ENCODE measurements at regions not wholly inside any gene's neighbourhood (a gene's known extent, or its start where the extent isn't known, plus 50 kb on each side); places are given as distances from the start of the nearest gene placed in this dataset.

DNA sequence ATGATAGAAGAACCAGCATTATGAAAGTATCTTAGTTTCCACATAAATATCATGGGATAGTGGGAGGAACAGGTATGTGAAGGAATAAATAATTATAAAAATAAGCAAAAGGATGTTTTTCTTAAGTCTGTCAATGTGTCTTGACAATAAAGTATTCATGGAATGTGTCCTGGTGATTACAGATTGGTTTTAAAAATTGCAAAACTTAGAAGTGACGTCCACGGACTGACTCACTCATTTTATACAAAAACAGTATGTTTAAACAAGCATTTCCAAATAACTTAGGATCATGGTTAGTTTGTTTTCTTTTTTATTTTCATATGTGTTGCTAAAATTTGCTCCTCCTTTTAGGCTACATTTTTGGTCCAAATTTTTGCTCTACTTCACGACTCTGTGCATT, 687.0 kb upstream of the NECTIN3 start:
- H3K4me1 Mint-ChIP-seq (ENCODE audit: unreplicated experiment): no peaks in the 10 kb centered on the region
- H3K4me3 Mint-ChIP-seq: no peak overlapping the region
- no peaks in the 10 kb centered on the region for H3K9me3 Mint-ChIP-seq
- H3K27ac Mint-ChIP-seq: no peak overlapping the region
- H3K36me3 Mint-ChIP-seq: no peaks in the 10 kb centered on the region
- no peaks in the 10 kb centered on the region for H3K27me3 Mint-ChIP-seq
- no peak for TF ChIP-seq CTCF (conservative IDR thresholded peaks at IDR 0.05)
- no peak for DNase-seq (ENCODE audit: extremely low spot score, unreplicated experiment)

- DNase-seq (ENCODE audit: extremely low spot score, unreplicated experiment): no peak
- Mint-ChIP-seq H3K27me3 (no peaks in the 10 kb centered on the region), H3K36me3 (no peaks in the 10 kb centered on the region), H3K27ac (no peak overlapping the region), H3K4me1 (ENCODE audit: unreplicated experiment) (no peaks in the 10 kb centered on the region), H3K4me3 (no peak overlapping the region), H3K9me3 (no peaks in the 10 kb centered on the region)
- no peak for TF ChIP-seq CTCF (conservative IDR thresholded peaks at IDR 0.05)
Measured at GRCh38 chr3:110389005-110389404, 682.6 kb upstream of the NECTIN3 start.

GRCh38 chr3:110390372-110390771, 681.2 kb upstream of the NECTIN3 start:
- Mint-ChIP-seq H3K36me3 (no peaks in the 10 kb centered on the region), H3K27ac (no peak overlapping the region), H3K4me3 (no peak overlapping the region)

DNA sequence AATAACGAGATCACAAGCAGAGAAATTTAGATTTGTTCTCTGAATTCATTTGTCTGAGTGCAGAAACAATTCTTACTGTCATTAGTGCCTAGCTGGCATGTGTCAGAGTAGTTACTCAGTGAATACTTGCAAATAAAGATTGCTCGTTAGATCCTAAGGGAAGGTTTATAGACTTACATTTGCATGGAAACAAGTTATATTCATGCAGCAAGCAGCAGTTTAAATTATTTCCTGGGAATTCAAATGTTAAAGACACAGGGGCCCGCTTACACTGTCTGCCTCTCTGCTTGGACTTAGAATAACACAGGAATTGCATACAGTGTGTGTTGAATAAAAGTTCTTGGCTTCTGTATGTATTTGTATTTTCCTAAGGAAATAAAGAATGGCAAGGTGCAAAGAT, 680.6 kb upstream of the NECTIN3 start:
- Mint-ChIP-seq H3K4me1 (ENCODE audit: unreplicated experiment) (no peaks in the 10 kb centered on the region), H3K36me3 (no peaks in the 10 kb centered on the region), H3K27ac (no peak overlapping the region), H3K4me3 (no peak overlapping the region), H3K27me3 (no peaks in the 10 kb centered on the region), H3K9me3 (no peaks in the 10 kb centered on the region)
- TF ChIP-seq CTCF (conservative IDR thresholded peaks at IDR 0.05): no peak
- no peak for DNase-seq (ENCODE audit: extremely low spot score, unreplicated experiment)

More at GRCh38 chr3:110390372-110390771, 681.2 kb upstream of the NECTIN3 start:
- no peaks in the 10 kb centered on the region for H3K9me3 Mint-ChIP-seq
- no peak for TF ChIP-seq CTCF (conservative IDR thresholded peaks at IDR 0.05)
- no peak for DNase-seq (ENCODE audit: extremely low spot score, unreplicated experiment)
- H3K27me3 Mint-ChIP-seq: no peaks in the 10 kb centered on the region
- no peaks in the 10 kb centered on the region for H3K4me1 Mint-ChIP-seq (ENCODE audit: unreplicated experiment)

DNA sequence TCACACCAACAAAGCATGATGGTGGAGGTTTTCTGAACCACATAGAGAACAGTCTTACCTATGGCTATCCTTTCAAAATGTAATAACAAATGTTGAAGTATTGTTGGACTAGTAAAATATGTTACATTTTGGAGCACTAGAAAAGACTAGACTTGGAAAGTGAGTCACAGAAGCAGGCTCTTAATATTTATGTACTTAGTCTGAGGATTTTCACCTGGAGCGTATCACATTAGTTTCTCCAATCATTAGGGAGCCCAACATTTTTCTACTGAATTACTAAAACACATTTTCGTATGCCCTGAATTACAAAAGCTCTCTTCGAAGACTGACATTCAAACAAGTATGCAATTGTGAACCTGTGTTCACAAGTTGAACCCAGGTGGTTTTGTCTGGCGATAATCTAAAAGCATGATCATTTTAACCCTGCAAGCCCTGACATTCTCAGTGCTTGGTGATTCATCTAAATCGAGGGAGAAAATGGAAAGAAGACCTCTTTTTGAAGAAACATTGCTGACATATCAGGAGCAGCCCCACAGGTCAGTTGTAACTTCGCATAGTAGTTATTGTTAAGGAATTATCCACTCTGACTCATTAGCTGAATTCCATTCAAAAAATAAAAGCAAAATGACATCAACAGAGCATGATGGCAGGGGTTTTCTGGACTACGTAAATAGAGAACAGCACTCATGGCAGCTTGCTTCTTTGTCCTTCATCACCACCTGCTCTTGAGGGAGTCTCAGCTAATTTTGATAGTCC, 679.8 kb upstream of the NECTIN3 start:
- Mint-ChIP-seq H3K36me3 (no peaks in the 10 kb centered on the region), H3K27me3 (no peaks in the 10 kb centered on the region), H3K9me3 (no peaks in the 10 kb centered on the region), H3K27ac (no peak overlapping the region), H3K4me3 (no peak overlapping the region), H3K4me1 (ENCODE audit: unreplicated experiment) (no peaks in the 10 kb centered on the region)
- no peak for DNase-seq (ENCODE audit: extremely low spot score, unreplicated experiment)
- no peak for TF ChIP-seq CTCF (conservative IDR thresholded peaks at IDR 0.05)
